ENCODE measurements at regions not wholly inside any gene's neighbourhood (a gene's known extent, or its start where the extent isn't known, plus 50 kb on each side); places are given as distances from the start of the nearest gene placed in this dataset.

DNA sequence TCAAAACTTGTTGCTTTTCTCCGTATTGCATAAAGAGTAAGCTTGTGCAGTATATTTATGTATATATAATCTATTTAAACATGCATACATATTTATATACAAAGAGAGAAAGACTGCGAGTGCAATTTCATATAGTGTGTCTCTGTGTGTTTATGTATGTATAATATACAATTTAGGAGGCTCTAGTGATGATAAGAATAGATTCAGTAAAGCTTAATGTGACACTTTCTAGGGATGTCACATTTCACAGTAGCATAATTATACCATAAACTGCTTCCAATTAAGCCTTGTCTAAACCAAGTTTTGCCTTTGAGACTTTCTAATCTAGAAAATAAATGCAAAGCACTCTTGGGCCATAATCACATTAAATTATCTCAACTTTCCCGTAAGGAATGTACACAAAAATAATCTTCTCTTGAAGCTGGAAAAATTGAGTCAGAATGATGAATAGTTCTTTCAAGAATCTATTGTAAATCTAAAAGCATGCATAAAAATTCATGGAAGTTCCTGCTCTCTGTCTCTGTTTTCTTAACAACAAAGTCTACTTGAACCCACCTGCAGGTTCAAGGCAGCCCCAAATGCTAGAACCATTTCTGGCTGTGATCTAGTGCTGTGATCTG lies 114.1 kb upstream of the NPY2R start:
- H3K4me3 ChIP-seq (replicated peaks in 1 of 2; ENCODE audit: low read depth in 2 of 2, low read length in 2 of 2) = no peak overlapping the region
- DNase-seq (ENCODE audit: low read depth in 2 of 2) = peak; percentile 52 to 69

DNA sequence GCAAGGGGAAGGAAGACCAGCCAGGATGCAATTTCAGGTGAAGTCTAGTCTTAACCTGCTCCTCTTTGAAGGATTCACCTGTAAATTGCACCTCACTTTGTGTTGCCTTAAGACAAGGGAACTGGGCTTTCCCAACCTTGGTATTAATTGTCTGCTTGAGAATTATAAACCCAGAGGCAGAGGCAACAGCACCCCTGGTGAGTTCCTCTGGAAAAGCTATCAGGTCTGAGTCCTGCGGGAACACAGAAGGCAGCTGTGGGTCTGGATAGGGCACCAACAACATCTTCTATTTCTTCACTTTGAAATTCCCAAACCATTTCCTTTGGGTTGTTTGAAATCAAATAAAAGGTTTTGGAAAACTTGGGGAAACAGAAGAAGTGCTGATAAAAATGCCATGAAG lies 109.2 kb upstream of the NPY2R start:
- no peak overlapping the region for H3K4me3 ChIP-seq (replicated peaks in 1 of 2; ENCODE audit: low read depth in 2 of 2, low read length in 2 of 2)
- no peak for DNase-seq (ENCODE audit: low read depth in 2 of 2)
- TF ChIP-seq, protein P1, sequence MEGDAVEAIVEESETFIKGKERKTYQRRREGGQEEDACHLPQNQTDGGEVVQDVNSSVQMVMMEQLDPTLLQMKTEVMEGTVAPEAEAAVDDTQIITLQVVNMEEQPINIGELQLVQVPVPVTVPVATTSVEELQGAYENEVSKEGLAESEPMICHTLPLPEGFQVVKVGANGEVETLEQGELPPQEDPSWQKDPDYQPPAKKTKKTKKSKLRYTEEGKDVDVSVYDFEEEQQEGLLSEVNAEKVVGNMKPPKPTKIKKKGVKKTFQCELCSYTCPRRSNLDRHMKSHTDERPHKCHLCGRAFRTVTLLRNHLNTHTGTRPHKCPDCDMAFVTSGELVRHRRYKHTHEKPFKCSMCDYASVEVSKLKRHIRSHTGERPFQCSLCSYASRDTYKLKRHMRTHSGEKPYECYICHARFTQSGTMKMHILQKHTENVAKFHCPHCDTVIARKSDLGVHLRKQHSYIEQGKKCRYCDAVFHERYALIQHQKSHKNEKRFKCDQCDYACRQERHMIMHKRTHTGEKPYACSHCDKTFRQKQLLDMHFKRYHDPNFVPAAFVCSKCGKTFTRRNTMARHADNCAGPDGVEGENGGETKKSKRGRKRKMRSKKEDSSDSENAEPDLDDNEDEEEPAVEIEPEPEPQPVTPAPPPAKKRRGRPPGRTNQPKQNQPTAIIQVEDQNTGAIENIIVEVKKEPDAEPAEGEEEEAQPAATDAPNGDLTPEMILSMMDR (IDR thresholded peaks at IDR 0.05; ENCODE audit: low read depth, low read length) = no peak

More for the DNA sequence above, 114.1 kb upstream of the NPY2R start:
- TF ChIP-seq, protein P1 (IDR thresholded peaks at IDR 0.05; ENCODE audit: low read depth, low read length) = no peak

DNA sequence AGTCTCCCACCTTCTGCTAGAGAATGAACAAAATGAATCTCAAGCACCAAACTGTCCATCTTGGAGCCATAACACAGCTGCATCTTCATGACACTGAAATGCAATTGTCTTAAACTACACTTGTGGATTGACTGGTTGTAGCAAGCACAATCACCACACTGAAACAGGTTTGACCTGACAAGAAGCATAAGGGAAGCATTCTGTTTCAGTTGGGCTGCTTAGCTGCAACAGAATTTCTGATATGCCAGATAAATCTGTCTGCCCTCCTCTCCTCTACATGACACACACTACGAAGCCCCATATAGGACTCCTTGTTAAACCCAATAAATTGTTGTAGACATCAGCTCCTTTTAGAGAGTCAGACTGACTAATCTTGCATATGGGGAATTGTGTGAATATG lies 101.8 kb upstream of the NPY2R start:
- TF ChIP-seq, protein P1 (IDR thresholded peaks at IDR 0.05; ENCODE audit: low read depth, low read length) = no peak
- DNase-seq (ENCODE audit: low read depth in 2 of 2) = no peak
- no peak overlapping the region for H3K4me3 ChIP-seq (replicated peaks in 1 of 2; ENCODE audit: low read depth in 2 of 2, low read length in 2 of 2)

DNA sequence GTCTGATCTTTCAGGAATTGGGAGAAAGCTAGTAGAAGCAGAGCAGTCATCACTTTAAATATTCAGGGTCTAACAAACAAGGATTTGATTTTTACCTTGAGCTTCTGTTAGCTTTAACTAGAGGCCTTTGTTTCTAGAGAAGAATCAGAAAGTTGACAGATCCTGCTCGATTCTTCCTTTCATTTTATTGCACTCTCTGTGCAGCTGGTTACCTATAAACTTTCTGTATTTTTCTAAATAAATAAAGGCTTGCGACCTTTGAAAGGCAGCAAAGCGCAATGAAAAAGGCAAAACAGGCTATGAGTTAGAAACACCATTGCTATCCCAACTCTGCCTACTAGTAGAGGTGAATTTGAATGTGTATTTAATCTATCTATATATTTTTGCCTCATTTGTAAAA lies 101.4 kb upstream of the NPY2R start:
- TF ChIP-seq, protein P1 (IDR thresholded peaks at IDR 0.05; ENCODE audit: low read depth, low read length) = no peak
- no peak overlapping the region for H3K4me3 ChIP-seq (replicated peaks in 1 of 2; ENCODE audit: low read depth in 2 of 2, low read length in 2 of 2)
- DNase-seq (ENCODE audit: low read depth in 2 of 2) = no peak

DNA sequence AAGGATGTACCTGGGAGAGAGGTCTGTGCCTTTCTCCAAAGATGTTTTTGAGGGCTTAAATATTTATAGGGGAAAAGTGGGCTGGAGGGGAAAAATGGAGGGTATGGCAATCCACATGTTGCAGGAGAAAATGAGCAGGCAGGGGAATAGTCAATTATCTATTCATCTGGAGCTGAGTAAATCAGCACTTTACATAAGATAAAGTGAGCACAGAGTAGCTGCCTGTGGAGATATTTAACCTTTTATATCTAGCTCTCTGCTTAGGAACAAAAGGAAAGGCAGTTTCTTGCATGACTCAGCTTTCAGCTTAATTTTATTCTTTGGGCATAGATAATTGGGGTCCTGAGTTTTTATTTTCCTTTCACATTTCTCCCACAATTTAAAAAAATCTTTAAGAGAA lies 93.6 kb upstream of the NPY2R start:
- no peak for DNase-seq (ENCODE audit: low read depth in 2 of 2)
- no peak overlapping the region for H3K4me3 ChIP-seq (replicated peaks in 1 of 2; ENCODE audit: low read depth in 2 of 2, low read length in 2 of 2)
- TF ChIP-seq, protein P1 (IDR thresholded peaks at IDR 0.05; ENCODE audit: low read depth, low read length) = no peak

DNA sequence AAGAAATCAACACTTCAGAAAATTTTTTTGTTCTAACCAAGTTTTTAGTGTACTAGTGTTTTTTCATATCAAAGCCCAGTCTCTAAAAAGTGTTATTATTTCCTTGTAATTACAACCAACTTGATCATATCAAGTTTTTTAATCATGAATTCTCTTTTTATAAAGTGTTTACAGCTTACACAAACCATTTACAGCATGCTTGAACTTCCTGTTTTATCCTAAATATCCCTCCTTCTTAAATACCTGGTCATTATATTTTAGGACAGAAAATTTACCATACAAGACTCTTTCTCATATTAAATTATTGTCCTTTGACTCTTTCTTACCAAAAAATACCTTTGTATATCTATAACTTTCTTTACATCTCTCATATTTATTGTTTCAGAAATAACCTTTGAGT lies 89.4 kb upstream of the NPY2R start:
- H3K4me3 ChIP-seq (replicated peaks in 1 of 2; ENCODE audit: low read depth in 2 of 2, low read length in 2 of 2) = no peak overlapping the region
- DNase-seq (ENCODE audit: low read depth in 2 of 2) = no peak
- TF ChIP-seq, protein P1 (IDR thresholded peaks at IDR 0.05; ENCODE audit: low read depth, low read length) = no peak

DNA sequence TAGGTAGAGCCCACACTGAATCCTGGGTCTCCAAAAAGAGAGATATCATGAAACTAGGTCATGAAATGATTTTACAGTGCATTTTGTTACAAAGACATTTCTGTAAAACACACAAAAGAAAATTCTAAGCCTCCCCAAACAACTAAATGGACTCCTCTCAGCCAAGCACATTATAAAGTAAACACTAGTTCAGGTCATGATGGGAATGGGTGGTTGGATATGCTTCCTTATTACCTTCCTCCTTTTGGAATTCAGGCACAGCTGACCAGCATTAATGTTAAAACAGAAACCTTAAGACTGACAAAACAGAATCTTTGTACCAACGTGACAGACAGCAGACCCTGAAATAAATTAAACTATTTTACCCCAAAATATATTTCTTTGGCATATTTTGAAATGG lies 87.9 kb upstream of the NPY2R start:
- DNase-seq (ENCODE audit: low read depth in 2 of 2) = no peak
- TF ChIP-seq, protein P1 (IDR thresholded peaks at IDR 0.05; ENCODE audit: low read depth, low read length) = no peak
- H3K4me3 ChIP-seq (replicated peaks in 1 of 2; ENCODE audit: low read depth in 2 of 2, low read length in 2 of 2) = no peak overlapping the region

All from cardiac fibroblast (primary cell).